HUES64 (cell line): ENCODE measurements at regions not wholly inside any gene's neighbourhood (a gene's known extent, or its start where the extent isn't known, plus 50 kb on each side); places are given as distances from the start of the nearest gene placed in this dataset.

ENCODE experiments used
- H3K27ac ChIP-seq: 2 replicates; pipeline ENCODE4 v1.7.0; 2013; ENCODE audit warnings: low read depth, low read length, inconsistent platforms
- H3K27me3 ChIP-seq: 2 replicates; pipeline ENCODE4 v1.6.1; 2013; ENCODE audit warnings: mild to moderate bottlenecking, low read length; ENCODE audit not compliant: insufficient read depth
- H3K36me3 ChIP-seq: 2 replicates; pipeline ENCODE4 v1.6.1; 2013; ENCODE audit warnings: mild to moderate bottlenecking, low read length; ENCODE audit not compliant: insufficient read depth
- H3K4me1 ChIP-seq: 2 replicates; pipeline ENCODE4 v1.6.1; 2013; ENCODE audit warnings: mild to moderate bottlenecking, low read length, moderate library complexity; ENCODE audit not compliant: insufficient read depth
- H3K4me3 ChIP-seq: 2 replicates; pipeline ENCODE4 v1.5.1; 2013; ENCODE audit warnings: mild to moderate bottlenecking, low read length, moderate library complexity
- H3K9ac ChIP-seq: 2 replicates; pipeline ENCODE4 v1.6.1; 2013; ENCODE audit warnings: mild to moderate bottlenecking, low read depth, low read length
- H3K9me3 ChIP-seq: 2 replicates; pipeline ENCODE4 v1.6.1; 2013; ENCODE audit warnings: low read depth, low read length; ENCODE audit not compliant: insufficient read depth
- WGBS: fragments of 150-250, 120-280 bp; methylation state at CpG from one replicate; pipeline ENCODE4 v1.1.7; 2013; ENCODE audit warnings: missing lambda C conversion rate; 5-methylcytosine and 5-hydroxymethylcytosine counted together

DNA sequence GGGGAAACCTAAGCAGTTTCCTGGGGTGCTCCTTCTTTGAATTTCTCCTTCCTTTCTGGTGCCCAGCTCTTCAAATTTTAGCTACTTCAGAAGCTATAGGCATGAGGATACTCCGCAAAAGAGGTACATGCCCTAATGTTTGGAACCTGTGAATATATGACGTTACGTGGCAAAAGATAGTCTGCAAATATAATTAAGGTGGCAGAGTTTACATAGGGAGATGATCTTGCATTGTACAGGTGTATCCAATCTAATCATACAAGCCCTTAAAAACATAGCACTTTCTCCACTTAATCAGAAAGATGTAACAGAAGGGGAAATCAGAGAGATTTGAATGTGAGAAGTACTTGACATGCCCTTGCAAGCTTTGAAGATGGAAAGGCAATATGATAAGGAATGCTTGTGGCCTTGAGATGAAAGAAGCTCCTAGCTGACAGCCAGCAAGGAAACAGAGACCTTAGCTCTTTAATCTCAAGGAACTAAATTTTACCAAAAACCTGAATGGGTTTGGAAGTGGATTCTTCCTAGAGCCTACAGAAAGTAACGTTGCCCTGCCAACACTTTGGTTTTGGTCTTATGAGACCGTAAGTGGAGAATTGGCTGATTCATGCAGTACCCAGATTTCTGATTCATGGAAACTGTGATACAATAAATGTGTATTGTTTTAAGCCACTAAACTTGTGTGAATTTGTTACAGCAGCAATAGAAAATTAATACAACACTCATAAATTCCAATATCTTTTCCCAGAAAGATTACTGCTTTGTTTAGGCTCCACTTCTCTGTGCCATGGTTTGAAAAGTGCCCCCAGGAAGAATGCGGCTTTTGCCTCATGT lies 268.4 kb downstream of the FAM170A start:
- no peaks in the 10 kb centered on the region for H3K27me3 ChIP-seq
- H3K4me1 ChIP-seq, result no peaks in the 10 kb centered on the region
- H3K27ac ChIP-seq, result no peak overlapping the region
- H3K9me3 ChIP-seq, result no peaks in the 10 kb centered on the region
- H3K36me3 ChIP-seq, result no peaks in the 10 kb centered on the region
- H3K4me3 ChIP-seq, result no peak overlapping the region
- WGBS, result 94% methylated on average over 6 of the region's 6 CpGs
- no peak overlapping the region for H3K9ac ChIP-seq

DNA sequence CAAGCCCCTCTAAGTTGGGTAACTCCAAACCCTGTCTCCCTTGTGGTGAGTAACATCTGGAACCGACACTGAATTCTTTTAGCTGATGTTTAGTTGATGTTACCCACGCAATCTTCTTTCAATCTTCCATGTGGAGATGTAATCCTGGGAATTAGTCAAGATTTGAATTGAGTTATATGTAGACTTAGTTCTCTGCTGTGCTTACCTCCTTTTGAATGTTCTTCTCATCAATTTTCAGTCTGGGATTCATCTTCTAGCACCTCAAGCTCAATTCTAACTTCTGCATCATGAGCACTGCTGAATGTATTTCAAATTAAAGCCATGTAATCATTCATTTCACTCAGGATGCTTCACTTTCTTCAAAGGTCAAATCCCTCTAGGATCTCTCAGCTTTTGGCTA lies 270.6 kb downstream of the FAM170A start:
- no peaks in the 10 kb centered on the region for H3K4me1 ChIP-seq
- 53% methylated on average over 2 of the region's 2 CpGs for WGBS

DNA sequence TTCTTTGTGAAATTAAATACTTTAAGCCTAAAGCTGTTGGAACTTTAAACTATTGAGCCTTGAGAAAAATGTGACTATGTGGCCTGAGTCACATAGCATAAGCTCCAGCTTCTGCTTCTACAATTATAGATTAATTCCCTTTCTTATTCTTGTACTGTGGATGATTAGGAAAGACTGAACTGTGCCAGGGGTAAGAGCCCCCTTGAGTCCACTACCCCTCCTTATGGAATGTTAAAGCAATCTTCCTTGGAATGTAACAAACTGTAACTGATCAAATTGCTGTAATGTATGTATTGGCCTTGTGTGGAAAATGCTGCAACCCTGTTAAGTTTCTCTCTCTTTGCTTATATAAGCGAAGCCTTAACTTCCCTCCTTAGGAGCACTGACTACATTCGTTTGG lies 273.2 kb downstream of the FAM170A start:
- Histone ChIP-seq H3K27ac (no peak overlapping the region), H3K27me3 (no peaks in the 10 kb centered on the region), H3K4me1 (no peaks in the 10 kb centered on the region), H3K36me3 (no peaks in the 10 kb centered on the region), H3K9ac (no peak overlapping the region), H3K9me3 (peaks cover 16% of the 10 kb centered on the region), H3K4me3 (no peak overlapping the region)
- 94% methylated on average over 2 of the region's 2 CpGs for WGBS

More for the DNA sequence above, 270.6 kb downstream of the FAM170A start:
- Histone ChIP-seq H3K9ac (no peak overlapping the region), H3K9me3 (no peaks in the 10 kb centered on the region), H3K27ac (no peak overlapping the region), H3K4me3 (no peak overlapping the region), H3K36me3 (no peaks in the 10 kb centered on the region), H3K27me3 (no peaks in the 10 kb centered on the region)

- Histone ChIP-seq H3K9me3 (0 out of 2 replicates have a peak, but pooled peaks cover 4% of the 10 kb centered on the region), H3K27me3 (no peaks in the 10 kb centered on the region), H3K9ac (no peak overlapping the region), H3K4me1 (0 out of 2 replicates have a peak, but pooled peaks cover 5% of the 10 kb centered on the region), H3K4me3 (no peak overlapping the region), H3K36me3 (no peaks in the 10 kb centered on the region), H3K27ac (no peak overlapping the region; the same call in 1 of the 2 replicates)
- WGBS, result 78% methylated on average over 3 of the region's 3 CpGs
These were observed 284.1 kb downstream of the FAM170A start for GRCh38 chr5:119913425-119913824.

DNA sequence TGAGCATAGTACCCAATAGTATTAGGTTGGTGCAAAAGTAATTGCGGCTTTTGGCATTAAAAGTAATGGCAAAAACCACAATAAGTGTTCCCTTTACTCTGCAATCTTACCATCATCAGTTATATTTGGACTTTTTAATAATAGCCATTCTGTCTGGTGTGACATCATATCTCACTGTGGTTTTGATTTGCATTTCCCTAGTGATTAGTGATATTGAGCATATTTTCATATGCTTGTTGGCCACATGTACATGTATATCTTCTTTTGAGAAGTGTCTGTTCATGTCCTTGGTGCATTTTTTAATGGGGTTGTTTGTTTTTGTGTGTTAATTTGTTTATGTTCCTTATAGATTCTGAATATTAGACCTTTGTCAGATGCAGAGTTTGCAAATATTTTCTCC lies 289.9 kb downstream of the FAM170A start:
- no peak overlapping the region for H3K27ac ChIP-seq
- no peaks in the 10 kb centered on the region for H3K36me3 ChIP-seq
- H3K27me3 ChIP-seq, result no peaks in the 10 kb centered on the region
- no peaks in the 10 kb centered on the region for H3K4me1 ChIP-seq
- H3K4me3 ChIP-seq, result no peak overlapping the region
- H3K9ac ChIP-seq, result no peak overlapping the region
- no peaks in the 10 kb centered on the region for H3K9me3 ChIP-seq
- no CpG with 5 or more reads among the region's 1 CpG for WGBS

- H3K27me3 ChIP-seq, result no peaks in the 10 kb centered on the region
- H3K4me3 ChIP-seq, result no peak overlapping the region
- H3K9ac ChIP-seq, result no peak overlapping the region
- H3K36me3 ChIP-seq, result no peaks in the 10 kb centered on the region
- no peaks in the 10 kb centered on the region for H3K9me3 ChIP-seq
- H3K4me1 ChIP-seq, result no peaks in the 10 kb centered on the region
- H3K27ac ChIP-seq, result no peak overlapping the region
- WGBS, result 97% methylated on average over 1 of the region's 1 CpG
These were observed 296.9 kb downstream of the FAM170A start for GRCh38 chr5:119926301-119926700.

DNA sequence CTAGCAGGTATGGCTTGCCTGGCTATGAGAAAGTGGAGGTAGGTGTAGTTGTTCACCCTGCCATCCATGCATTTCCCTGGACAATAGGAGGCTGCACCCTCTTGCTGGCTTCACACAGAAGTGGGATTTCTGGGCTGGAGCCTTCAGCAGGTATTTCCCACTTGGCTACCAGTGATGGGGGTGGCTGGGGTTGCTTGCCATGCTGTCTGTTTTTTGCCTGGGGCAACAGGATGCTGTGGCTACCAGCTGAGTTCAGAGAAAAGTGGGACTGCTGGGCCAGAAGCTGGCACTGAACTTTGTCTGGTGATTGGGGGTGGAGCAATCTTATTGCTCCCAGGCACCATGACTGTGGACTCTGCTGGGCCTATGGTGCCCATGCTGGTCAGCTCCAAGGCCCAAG lies 299.6 kb downstream of the FAM170A start:
- Histone ChIP-seq H3K27me3 (no peaks in the 10 kb centered on the region), H3K9ac (no peak overlapping the region), H3K4me1 (no peaks in the 10 kb centered on the region), H3K9me3 (no peaks in the 10 kb centered on the region), H3K27ac (no peak overlapping the region), H3K36me3 (no peaks in the 10 kb centered on the region), H3K4me3 (no peak overlapping the region)

- H3K4me1 ChIP-seq, result no peaks in the 10 kb centered on the region
- H3K9me3 ChIP-seq, result no peaks in the 10 kb centered on the region
- H3K27ac ChIP-seq, result no peak overlapping the region
- 96% methylated on average over 3 of the region's 4 CpGs for WGBS
- H3K27me3 ChIP-seq, result no peaks in the 10 kb centered on the region
- H3K36me3 ChIP-seq, result no peaks in the 10 kb centered on the region
- H3K9ac ChIP-seq, result no peak overlapping the region
- no peak overlapping the region for H3K4me3 ChIP-seq
These were observed 301.1 kb downstream of the FAM170A start for GRCh38 chr5:119930490-119930889.

DNA sequence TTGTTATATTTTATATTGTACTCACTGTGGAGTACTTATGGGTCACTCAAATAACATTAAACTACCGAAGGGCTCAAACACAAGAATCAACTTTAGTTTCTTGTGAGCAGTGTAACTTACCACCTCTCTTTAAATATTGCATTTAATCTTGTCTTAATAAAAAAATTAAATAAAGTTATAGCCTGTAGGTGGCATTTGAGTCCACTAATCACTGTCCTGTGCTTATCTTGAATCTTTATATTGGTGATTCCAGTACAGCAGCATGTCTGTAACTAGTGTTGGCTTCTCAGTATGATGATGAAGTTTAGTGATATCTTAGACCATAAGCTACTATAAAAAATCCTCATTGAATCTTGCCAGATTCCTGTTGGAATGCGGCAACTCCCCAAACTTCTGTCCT lies 313.8 kb downstream of the FAM170A start:
- no peak overlapping the region for H3K9ac ChIP-seq
- no peaks in the 10 kb centered on the region; the same call in 1 of the 2 replicates for H3K4me1 ChIP-seq
- H3K27me3 ChIP-seq, result no peaks in the 10 kb centered on the region
- no peak overlapping the region for H3K27ac ChIP-seq
- H3K4me3 ChIP-seq, result no peak overlapping the region
- WGBS, result 92% methylated on average over 1 of the region's 2 CpGs
- H3K36me3 ChIP-seq, result no peaks in the 10 kb centered on the region
- H3K9me3 ChIP-seq, result no peaks in the 10 kb centered on the region

DNA sequence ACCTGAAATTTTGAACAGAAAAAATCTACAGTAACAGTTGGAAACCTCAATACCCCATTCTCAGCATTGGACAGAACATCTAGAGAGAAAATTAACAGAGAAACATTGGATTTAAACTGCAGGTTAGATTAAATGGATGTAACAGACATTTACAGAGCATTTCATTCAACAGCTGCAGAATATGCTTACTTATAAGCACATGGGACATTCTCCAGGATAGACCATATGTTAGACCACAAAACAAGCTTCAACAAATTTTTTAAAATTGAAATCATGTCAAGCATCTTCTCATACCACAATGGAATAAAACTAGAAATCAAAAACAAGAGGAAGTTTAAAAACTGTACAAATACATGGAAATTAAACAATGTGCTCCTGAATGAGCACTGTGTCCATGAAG lies 316.3 kb downstream of the FAM170A start:
- H3K4me3 ChIP-seq, result no peak overlapping the region
- H3K27ac ChIP-seq, result no peak overlapping the region
- no peak overlapping the region for H3K9ac ChIP-seq
- H3K36me3 ChIP-seq, result no peaks in the 10 kb centered on the region
- H3K9me3 ChIP-seq, result no peaks in the 10 kb centered on the region
- H3K4me1 ChIP-seq, result peaks cover 13% of the 10 kb centered on the region
- no peaks in the 10 kb centered on the region for H3K27me3 ChIP-seq

DNA sequence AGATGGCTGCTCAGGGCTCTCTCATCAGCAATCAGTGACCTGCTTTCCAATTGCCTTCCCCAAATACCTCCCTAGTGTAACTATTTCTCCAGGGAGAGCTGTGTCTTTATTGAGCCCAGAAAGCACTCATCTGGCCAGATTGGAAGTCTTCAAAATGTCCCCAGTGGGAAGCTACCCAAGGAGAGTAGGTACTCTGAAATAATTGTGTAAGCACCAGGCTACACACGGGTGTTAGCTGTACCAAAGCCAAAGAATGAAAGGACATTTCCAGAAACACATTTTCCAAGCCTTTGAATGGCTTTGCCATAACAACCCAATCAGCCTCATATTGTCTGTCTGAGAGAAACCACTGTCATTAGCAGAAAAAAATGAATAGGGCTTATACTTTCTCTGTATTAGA lies 318.8 kb downstream of the FAM170A start:
- H3K27me3 ChIP-seq, result no peaks in the 10 kb centered on the region
- no peaks in the 10 kb centered on the region for H3K36me3 ChIP-seq
- H3K27ac ChIP-seq, result no peak overlapping the region
- no peaks in the 10 kb centered on the region for H3K9me3 ChIP-seq
- WGBS, result 100% methylated on average over 1 of the region's 1 CpG
- no peak overlapping the region for H3K4me3 ChIP-seq
- H3K9ac ChIP-seq, result no peak overlapping the region
- peaks cover 21% of the 10 kb centered on the region for H3K4me1 ChIP-seq
